ENCODE measurements at regions not wholly inside any gene's neighbourhood (a gene's known extent, or its start where the extent isn't known, plus 50 kb on each side); places are given as distances from the start of the nearest gene placed in this dataset.

GRCh38 chr3:102238362-102238761, 196.5 kb upstream of the ZPLD1 start:
- no peak for DNase-seq

DNA sequence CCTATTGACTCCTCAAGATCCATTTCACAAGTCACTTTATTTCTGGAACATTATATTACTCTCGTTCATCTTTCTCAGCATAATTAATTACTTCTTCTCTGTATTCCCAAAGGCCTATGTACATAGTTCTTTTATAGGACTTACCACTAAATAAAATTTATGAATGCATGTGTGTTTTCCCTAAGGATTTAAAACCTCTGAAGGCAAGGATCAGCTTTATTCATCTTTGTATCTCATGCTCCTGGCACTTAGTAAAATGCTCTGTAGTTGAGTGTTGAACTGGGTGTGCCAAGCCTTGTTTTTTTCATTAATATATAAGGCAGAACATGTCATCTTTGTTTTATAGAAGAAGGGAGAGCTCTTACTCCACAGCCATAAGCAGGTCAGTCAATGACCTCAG, 194.1 kb upstream of the ZPLD1 start:
- no peak for DNase-seq

DNA sequence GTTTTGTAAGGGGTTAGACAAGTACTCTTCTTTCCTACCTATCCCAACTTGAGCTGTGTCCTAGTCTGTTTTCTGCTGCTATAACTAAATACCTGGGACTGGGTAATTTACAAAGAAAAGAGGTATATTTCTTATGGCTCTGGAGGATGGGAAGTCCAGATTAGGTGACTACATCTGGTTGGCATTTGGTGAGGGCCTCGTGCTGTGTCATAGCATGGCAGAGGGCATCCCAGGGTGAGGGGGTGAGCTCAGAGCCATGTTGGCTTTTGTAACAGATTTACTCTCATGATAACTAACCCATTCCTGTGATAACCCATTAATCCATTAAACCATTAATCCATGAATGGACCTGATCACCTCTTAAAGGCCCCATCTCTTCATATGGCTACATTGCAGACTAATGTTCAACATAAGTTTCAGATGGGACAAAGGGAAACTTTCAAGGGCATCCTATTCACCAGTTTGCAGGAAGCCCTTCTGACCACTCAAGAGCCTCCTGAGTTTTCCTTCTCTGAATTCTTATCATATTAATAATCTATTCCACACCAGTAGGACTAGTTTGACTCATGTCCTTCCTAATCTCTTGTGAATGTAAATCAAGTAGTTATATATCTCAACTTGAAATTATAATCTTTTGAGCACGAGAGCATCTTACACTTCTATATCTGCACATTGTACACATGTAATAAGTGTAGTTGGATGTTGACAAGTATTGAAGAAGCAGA, 185.7 kb upstream of the ZPLD1 start:
- DNase-seq = no peak

DNA sequence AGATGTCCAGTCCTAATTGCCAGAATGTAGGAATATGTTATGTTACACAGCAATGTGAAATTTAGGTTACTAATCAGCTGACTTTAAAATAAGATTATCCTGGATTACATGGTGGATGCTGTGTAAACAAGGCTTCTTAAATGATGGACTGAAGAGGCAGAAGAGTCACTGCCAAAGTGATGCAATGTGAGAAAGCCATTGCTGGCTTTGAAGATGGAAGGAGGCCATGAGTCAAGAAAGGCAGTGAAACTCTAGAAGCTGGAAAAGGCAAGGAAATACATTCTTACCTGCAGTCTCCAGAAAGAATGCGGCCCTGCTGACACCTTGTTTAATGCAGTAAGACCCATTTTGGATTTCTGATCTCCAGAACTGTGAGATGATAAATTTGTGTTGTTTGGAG, 179.1 kb upstream of the ZPLD1 start:
- no peak for DNase-seq

GRCh38 chr3:102258666-102259227, 176.1 kb upstream of the ZPLD1 start:
- DNase-seq = no peak

DNA sequence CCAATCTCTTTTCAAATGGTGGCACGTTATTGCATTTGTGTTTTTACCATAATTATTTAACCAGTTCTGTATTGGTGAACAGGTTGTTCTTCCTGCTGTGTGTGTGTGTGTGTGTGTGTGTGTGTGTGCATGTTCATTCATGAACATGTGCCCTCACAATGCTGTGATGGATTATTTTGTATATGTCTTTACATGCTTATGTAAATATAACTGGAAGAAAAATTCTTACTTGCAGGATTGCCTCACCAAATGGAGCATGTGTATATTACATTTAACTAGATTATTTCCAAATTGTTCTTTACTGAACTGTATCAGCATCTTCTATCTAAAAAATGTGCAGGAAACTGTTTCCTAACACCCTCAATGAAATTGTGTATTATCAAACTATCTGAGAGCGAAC, 175.2 kb upstream of the ZPLD1 start:
- DNase-seq = no peak

GRCh38 chr3:102265720-102266119, 169.1 kb upstream of the ZPLD1 start:
- no peak for DNase-seq

GRCh38 chr3:102269406-102269805, 165.4 kb upstream of the ZPLD1 start:
- no peak for DNase-seq

DNA sequence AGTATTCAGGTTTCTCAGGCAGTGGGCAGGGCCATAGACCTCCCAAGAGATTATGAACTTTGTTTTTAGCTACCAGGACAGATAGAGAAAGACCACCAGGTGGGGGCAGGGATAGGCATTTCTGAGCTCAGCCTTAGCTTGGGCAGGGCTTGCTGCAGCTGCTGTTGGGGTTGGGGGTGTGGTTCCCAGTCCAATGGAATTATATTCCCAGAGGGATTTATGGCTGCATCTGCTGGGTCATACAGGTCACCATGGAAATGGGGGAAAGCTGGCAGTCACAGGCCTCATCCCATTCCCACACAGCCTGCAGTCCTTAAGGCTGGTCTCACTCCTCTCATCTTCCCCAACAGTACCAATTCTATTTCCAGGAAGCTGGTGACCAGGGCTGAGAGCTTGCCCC, 144.6 kb upstream of the ZPLD1 start:
- no peak for DNase-seq

DNA sequence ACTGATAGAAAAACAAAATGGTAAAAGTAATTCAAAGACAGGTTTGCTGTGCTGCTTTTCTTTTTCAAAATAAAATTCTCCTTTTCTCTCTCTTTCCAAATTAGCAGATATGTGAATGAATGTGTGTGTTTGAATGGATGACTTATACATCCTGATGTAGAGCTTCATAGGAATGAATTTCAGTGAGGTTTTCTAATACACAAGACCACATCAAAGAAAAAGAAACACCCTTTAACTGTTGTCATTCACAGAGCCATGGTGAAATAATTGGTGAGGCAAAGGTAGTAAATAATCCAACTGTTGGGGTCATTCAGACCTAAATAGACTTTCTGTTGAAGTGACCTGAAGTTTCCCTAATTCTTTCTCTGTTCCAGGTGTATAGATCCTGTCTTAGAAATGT, 139.1 kb upstream of the ZPLD1 start:
- DNase-seq = no peak

DNA sequence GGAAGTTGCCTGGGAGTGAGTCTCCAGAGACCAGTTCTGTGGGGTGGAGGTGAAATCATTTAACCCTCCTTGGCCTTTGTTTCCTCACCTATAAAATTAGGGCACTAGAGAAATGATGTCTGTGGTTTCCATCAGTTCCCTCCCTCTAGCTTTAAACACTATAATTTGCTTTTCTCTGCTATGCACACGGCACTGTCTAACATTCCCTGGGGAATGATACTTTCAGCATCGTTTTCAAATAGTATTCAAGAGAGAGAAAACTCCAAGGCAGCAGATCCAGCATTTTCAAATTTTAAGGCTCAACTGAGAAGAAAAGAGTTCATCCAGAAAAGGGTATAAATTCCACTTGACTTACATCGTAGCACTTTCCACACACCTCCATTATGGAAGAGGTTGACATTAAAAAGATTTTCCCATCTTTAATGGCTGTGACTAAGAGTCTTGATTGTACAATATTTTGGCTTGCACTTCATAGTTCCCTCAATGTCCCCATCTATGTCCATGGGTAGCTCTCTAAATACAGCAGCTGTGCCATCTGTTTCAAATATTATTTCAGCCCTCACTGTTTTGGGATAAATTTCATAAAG, 137.7 kb upstream of the ZPLD1 start:
- no peak for DNase-seq

- DNase-seq = no peak
Observed at GRCh38 chr3:102299125-102299877, 135.5 kb upstream of the ZPLD1 start.

DNA sequence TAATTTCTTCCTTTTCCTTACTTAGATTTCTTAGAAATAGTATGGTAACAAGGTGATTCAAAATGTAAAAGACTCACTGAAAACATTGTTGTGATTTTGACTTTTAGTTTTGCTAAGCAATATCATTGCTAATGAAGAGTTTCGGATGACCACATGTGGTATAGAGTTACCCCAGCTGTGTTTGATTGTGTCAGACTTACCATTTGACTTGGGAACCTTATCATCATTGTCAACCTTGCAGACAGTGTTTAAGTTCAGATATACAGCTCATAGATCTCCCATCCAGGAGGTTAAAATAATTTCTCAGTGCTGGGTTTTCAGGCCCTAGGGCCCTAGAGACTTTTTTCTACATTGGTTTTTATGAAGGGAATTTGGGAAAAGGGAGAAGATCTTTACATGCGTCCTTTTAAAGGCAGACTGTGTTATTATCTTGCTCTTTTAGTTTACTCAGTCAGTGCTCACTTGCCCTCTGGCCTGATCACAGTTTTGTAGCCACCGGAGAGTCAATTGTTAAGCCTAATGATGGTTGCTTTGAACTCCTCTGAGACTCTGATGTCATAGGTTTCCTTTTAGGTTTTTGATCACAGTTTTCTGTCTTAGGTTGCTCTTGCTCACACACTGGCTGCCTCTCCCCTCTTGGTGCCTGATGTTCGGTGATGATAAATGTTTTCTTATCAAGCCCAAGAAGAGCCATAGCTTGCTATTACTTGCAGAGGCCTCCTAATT, 133.5 kb upstream of the ZPLD1 start:
- no peak for DNase-seq

- DNase-seq = no peak
Observed at GRCh38 chr3:102302020-102302419, 132.8 kb upstream of the ZPLD1 start.

DNA sequence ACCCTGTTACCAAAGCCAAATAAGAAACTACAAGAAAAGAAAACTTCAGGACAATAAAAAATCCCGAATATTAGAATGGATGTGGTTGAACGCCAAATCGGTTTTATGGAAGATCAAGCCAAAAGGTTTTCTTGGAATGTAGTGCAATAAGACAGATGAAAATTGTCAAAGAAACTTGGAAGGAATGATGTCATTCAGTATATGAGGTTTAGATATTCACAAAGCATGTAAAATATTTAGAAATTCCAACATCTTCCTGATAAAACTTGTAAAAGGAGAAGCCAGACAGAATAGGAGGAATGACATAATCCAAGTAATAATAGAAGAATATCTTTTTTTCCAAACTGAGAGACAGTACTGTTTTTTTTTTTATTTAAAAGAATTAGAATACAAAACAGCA, 130.3 kb upstream of the ZPLD1 start:
- DNase-seq = no peak

DNA sequence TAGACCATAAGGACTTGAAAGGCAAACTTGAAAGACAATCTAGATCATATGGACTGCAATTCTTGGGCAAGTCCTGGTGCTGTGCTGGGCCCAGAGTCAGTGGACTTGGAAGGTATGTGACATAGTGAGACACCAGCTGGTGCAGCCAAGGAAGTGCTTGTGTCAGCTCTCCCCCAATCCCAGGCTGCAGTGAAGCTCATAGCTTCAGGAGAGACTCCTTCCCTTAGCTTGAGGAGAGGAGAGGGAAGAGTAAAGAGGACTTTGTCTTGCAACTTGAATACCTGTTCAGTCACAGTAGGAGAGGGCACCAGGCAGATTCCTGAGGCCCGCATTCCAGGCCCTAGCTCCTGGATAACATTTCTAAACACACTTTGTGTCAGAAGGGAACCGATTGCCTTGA, 127.4 kb upstream of the ZPLD1 start:
- no peak for DNase-seq

GRCh38 chr3:102329066-102329465, 105.7 kb upstream of the ZPLD1 start:
- DNase-seq = no peak

DNA sequence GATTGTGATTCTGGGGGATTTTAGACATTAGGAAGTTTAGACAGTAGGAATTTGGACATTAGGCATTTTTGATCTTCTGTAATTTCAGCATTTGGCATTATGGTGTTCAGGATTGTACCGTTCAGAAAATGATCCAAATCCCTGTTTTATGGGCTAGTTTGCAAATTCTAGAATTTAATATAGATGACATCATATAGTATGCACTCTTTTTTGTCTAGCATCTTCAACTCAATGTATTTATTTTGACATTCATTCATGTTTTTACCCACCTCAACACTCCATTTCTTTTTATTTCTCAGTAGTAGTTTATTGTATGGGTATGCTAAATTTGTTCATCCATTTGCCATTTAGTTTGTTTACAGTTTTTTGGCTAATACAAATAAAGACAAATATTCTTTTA, 105.3 kb upstream of the ZPLD1 start:
- no peak for DNase-seq

- no peak for DNase-seq
Observed at GRCh38 chr3:102332205-102332604, 102.6 kb upstream of the ZPLD1 start.

DNA sequence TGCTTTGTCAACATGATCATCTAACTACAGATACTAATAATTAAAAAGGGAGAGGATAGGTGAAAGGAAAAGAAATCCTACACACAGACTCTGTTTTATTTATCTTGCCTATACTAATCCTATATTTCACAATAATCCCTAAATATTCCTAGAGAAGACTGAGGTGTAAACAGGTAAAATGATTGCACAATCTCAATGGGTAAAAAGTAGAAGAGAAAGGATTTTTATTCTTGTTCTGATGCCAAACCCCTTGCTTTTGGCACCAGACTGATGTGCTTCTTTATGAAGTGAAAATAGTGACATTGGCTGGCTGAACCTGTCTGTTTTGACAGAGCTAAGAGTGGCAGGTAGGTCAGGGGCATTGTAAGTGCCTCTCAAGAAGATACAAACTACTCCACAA, 101.9 kb upstream of the ZPLD1 start:
- no peak for DNase-seq

GRCh38 chr3:102336130-102336529, 98.7 kb upstream of the ZPLD1 start:
- no peak for DNase-seq

GRCh38 chr3:102339671-102340070, 95.1 kb upstream of the ZPLD1 start:
- no peak for DNase-seq

DNA sequence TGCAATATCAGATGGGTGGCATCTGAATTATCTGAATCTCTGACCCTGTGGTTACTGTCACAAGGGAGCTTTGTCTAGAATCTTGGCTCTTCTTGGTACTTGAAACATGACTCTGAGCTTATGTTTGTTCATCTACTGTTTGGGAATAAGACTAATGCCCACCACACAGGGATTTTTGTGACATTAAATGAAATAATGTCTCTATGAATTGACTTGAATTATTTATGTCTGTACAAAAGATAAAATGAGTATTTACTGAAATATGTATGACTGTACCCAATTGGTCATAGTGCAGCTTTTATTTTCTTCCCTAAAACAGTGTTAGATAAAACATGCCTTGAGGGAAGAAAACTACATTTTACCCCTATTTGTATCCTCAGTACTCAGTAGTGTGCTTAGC, 87.9 kb upstream of the ZPLD1 start:
- no peak for DNase-seq

Data from SW 1271 (cell line).